Urothelium cell line (cell line): ENCODE measurements at regions not wholly inside any gene's neighbourhood (a gene's known extent, or its start where the extent isn't known, plus 50 kb on each side); places are given as distances from the start of the nearest gene placed in this dataset.
A peak's percentile ranks its signal among the peaks of the same experiment; 100 is the strongest.

Source experiments
- DNase-seq: peaks from one replicate; pipeline ENCODE4 v3.0.0; 2011; ENCODE audit warnings: low spot score, mixed read lengths
- FAIRE-seq: peaks from 2 replicates; lab custom pipeline; 2011; peaks lifted over from hg19 to GRCh38; lab: Jason Lieb, UNC

DNA sequence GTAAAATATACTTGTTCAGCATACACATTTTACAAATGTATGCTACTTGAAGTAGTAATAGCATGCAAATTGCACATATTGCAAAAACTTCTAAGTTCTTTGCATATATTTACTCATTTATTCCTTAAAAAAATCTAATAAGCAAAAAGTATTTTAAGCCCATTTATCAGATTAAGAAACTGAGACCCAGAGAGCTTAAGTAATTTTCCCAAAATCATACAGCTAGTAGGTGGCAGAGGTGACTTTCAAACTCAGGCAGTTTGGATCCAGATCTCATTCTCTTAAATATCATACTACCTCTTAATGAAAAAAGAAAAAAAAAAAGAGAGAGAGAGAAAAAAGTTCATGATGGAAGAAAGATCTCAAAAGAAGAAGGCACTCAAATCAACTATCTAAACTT is 157.9 kb downstream of the RPS12 start:
- FAIRE-seq: no peak

GRCh38 chr6:132972971-132973370 is 158.6 kb downstream of the RPS12 start:
- no peak for FAIRE-seq

More for the DNA sequence above, 157.9 kb downstream of the RPS12 start:
- no peak for DNase-seq

GRCh38 chr6:132973514-132973993 is 159.2 kb downstream of the RPS12 start:
- no peak for FAIRE-seq

More at GRCh38 chr6:132972971-132973370, 158.6 kb downstream of the RPS12 start:
- no peak for DNase-seq

GRCh38 chr6:132974122-132974521 is 159.8 kb downstream of the RPS12 start:
- no peak for FAIRE-seq
- no peak for DNase-seq

More at GRCh38 chr6:132973514-132973993, 159.2 kb downstream of the RPS12 start:
- DNase-seq: no peak

DNA sequence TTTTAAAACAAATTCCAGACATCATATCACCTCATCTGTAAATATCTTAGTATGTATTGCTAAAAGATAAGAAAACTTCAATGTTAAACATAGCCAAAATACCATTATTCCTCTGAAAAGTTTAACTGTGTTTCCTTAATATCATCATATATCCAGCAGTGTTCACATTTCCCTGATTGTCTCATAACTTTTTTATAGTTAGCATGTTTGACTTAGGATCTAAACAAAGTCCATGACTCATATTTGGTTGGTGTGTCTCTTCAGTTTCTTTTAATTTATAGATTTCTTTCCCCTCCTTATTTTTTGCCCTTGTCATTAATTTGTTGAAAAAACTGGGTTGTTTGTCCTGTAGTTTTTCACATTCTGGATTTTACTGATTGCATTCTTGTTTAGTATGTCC is 163.0 kb downstream of the RPS12 start:
- no peak for FAIRE-seq

GRCh38 chr6:132978685-132979084 is 164.3 kb downstream of the RPS12 start:
- DNase-seq: no peak
- no peak for FAIRE-seq

More for the DNA sequence above, 163.0 kb downstream of the RPS12 start:
- no peak for DNase-seq

DNA sequence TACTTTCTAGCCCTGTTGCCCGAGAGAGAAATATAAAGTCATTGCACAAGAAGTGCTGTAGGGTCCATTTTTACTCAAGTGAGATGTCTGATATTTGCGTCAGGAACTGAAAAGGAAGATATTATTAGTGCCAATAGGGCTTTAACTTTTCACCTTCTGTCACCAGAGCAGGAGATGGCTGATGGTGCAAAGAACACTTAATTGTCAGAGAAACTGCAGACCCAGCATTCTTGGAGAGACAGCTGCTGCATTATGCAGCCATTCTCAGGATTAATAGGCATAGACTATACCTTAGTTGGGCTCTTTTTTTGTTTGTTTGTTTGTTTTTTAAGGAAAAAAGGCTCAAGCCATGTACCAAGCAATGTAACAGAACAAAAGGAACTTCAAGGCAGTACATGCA is 179.4 kb downstream of the RPS12 start:
- FAIRE-seq: no peak
- no peak for DNase-seq

DNA sequence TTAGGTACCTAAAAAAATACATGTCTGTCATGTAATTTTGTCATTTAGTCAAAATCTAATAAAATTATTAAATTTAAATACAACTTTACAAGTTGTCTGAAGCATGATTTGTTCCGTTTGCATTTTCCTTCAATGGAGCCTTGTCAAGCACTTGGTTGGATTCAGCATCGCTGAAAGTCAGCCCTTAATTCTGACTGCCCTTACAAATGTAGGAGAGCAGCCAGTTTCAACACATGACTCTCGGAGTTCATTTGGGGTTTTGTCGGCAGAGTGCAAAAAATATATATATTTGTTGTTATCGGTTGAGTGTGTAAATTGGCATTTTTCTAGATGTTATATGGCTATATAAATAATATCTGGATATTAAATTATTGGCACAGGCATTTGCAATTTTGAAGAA is 180.6 kb downstream of the RPS12 start:
- DNase-seq: no peak
- FAIRE-seq: no peak

DNA sequence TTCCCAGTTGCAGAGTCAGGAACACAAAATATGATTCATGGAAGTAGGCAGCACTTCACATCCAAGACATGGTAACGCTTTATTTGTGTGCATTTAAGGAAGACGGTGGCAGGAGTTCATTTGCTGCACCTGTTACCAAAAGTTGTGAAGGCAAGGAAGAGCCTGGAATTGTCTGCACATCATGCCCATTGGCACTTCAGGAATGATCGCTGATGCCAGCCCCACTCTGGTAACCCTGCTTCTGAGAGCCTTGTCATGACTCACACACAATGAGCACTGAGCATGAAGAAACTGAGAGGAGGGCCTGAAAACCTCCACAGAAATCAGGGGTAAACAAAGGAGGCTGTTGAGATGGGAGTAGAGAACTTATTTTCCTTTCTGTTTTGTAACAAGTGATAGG is 181.1 kb downstream of the RPS12 start:
- FAIRE-seq: no peak
- DNase-seq: no peak

- no peak for DNase-seq
- no peak for FAIRE-seq
These were observed 184.0 kb downstream of the RPS12 start for GRCh38 chr6:132998418-132998817.

- DNase-seq (no peak), FAIRE-seq (no peak)
These were observed 186.7 kb downstream of the RPS12 start for GRCh38 chr6:133001040-133001565.

DNA sequence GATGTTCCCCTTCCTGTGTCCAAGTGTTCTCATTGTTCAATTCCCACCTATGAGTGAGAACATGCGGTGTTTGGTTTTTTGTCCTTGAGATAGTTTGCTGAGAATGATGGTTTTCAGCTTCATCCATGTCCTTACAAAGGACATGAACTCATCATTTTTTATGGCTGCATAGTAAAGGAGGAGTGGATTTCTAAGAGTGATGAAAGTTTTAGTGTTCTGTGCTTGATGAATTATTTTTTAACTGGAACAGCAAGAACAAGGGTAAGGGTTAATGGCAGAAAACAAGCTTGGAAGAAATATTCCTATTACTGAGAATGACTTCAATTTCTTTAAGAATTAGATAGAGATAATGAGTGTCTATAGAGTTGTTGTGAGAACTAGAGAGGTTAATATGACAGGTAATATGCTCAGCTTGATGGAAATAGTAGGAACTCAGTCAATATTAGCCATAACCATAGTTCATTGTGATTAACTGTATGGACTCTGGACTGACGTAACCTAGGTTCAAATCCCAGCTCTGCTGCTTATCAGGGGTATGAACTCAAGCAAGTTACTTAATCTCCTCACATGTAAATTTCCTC is 190.0 kb downstream of the RPS12 start:
- DNase-seq (no peak), FAIRE-seq (no peak)

DNA sequence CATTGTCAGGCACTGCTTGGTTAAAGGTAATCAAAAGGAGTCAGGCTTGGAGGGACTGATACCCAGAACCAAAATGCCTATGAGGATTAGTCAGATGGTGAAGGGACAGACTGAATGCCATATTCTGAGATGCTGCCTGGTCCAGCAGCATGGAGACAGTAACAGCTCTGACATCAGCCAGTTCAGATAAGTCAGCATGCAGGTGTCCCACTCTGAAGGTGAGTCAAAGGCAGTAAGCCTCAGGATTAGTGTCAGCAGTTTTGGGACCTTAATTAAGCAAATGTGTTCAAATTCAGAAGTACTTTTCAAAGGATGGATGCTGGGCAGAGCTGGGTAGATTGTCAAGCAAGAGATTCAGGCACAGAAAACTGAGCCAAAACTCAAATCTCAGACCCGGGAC is 198.4 kb downstream of the RPS12 start:
- no peak for DNase-seq
- no peak for FAIRE-seq

DNA sequence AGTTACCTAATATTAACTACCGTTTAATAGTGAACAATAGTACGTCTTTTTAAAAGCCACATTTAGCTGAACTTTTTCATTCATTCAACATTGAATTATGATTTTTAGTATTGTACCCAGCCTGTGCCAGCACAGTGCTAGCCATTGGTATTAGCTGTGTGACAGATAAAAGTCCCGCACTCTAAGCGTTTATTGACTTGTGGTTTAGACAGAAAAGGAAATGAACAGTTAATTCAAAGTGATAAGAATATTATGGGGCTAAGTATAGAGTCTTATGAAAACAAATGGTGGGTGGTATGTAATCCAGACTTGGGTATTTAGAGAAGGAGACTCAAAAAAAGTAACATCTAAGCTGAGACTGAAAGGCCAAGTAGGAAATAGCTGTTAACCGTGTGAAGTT is 202.3 kb downstream of the RPS12 start:
- DNase-seq (no peak), FAIRE-seq (no peak)

DNA sequence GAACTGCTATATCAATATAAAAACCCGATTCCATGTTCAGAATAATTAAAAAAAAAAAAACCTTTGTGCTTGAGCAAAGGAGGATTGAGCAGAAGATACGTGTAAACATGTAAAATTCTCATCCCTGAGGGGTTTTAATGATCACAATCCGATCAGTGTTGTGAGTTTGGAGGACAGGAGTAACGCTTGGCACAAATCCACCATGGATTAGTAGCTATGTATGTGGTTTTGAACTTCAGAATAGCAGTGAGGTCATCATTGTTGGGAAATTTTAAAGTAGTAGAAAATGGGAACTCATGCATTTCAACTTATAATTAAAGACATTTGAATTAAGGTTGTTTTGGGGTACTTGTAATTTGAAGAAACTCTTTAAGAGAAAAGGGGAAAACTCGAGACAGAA is 203.2 kb downstream of the RPS12 start:
- no peak for FAIRE-seq

GRCh38 chr6:133026705-133027104 is 212.3 kb downstream of the RPS12 start:
- FAIRE-seq (no peak), DNase-seq (no peak)

More for the DNA sequence above, 203.2 kb downstream of the RPS12 start:
- DNase-seq: no peak

- FAIRE-seq (no peak), DNase-seq (no peak)
These were observed 207.9 kb upstream of the EYA4 start for GRCh38 chr6:133033263-133033662.

- FAIRE-seq: no peak
- no peak for DNase-seq
These were observed 206.5 kb upstream of the EYA4 start for GRCh38 chr6:133034509-133035206.

DNA sequence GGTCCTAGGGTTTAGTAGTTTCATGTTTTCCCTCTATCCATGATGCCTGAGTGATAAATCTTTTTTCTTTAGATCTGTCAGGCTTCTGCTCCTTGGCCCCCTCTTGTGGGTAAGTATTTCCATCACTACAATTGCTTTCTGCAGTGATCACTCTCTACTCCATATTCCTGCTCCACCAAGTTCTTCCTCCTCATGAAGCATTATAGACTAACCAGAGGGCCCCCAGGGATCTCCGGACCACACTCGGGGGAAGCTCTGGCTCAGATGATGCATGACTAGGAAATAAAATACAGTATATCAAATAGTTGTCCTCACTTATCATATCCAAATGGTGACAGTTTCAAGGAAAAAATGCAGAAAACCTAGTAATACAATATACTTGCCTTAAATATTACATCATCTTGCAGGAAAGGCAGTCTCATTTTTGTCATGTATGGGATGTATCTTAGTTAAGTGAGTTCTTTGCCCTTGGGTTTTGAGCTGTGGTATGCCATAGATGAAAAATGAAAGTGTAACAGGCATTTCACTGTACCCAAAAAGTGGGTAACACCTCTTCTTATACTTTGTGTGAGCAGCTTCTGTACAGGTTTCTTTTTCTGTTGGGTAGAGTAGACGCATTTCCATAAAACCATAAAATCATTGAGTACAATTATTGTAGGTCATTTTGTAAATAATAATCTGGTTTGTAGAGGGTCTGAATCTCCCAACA is 200.9 kb upstream of the EYA4 start:
- DNase-seq (peak; percentile 24), FAIRE-seq (no peak)

DNA sequence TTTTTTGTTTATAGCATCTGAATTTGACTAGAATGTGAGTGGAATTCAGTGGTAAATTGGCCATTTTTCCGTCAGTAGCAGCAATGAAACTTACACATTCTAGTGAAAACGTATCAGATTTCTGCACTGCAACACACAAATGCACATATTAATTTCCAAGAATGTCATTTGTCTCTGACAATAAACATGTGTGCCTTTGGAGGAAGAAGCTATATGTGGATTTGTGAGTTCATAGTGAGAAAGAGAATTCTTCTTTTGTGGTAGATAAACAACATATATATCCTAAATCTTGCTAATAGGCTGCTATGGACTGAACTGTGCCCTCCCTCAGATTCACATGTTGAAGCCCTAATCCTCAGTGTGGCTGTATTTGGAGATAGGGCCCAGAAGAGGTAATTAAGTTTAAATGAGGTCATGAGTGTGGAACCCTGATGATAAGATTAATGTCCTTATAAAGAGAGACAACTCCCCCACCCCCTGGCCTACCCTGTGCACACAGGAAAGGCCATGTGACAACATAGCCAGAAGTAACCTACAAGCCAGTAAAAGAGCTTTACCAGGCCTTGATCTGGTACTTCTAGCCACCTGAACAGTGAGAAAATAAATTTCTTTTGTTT is 200.2 kb upstream of the EYA4 start:
- DNase-seq (no peak), FAIRE-seq (no peak)

DNA sequence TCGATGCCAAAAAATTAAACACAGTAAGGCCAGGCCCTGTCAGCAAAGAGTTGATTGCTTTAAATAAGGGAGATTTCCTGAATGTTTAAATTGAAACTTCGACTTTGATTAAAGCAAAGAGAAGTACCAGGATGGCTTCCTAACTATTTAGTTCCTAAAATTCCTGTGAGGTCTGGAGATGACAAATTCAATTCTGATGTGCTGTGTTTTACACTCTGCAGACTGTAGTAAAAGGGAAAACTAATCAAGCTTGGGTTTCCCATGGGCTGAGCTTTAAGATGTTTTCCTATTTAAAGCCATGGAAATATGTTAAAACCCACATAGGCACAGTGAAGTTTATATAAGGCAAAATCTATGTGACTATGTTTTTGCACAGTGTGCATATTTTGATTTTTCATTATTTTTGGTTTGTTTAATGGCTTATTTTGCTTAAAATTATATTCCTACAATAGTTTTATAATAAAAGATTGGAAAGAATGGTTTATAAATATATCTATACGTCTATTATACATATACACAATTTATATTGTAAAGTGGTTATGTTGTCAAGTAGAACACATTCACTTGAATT is 198.5 kb upstream of the EYA4 start:
- DNase-seq (no peak), FAIRE-seq (no peak)
